Calu3 (cell line): ENCODE measurements at regions not wholly inside any gene's neighbourhood (a gene's known extent, or its start where the extent isn't known, plus 50 kb on each side); places are given as distances from the start of the nearest gene placed in this dataset.

Source experiments
- BruUV-seq: library from RNA; stranded (reverse); fragments of 400-500 nt; replicated peaks from 2 replicates; lab custom pipeline; 2021; lab: Mats Ljungman, UMichigan
- CTCF ChIA-PET: fragments of 300-600 bp; sonication (Branson Sonifier 250); formaldehyde crosslinking; loops from one replicate; lab custom pipeline; 2022; ENCODE audit warnings: antibody characterized with exemption; lab: Charles Lee
- DNase-seq: peaks from one replicate; pipeline ENCODE4 v3.0.0; 2022
- H3K27ac Mint-ChIP-seq: one replicate; pipeline ENCODE4 v1.8.0; 2022; ENCODE audit warnings: mixed read lengths; ENCODE audit not compliant: unreplicated experiment
- H3K27me3 Mint-ChIP-seq: one replicate; pipeline ENCODE4 v1.8.0; 2022; ENCODE audit warnings: mixed read lengths; ENCODE audit not compliant: unreplicated experiment
- H3K36me3 Mint-ChIP-seq: one replicate; pipeline ENCODE4 v1.8.0; 2022; ENCODE audit warnings: mild to moderate bottlenecking, moderate library complexity, mixed read lengths; ENCODE audit not compliant: insufficient read depth, unreplicated experiment
- H3K4me1 Mint-ChIP-seq: one replicate; pipeline ENCODE4 v1.8.0; 2022; ENCODE audit warnings: mild to moderate bottlenecking, low read depth, mixed read lengths; ENCODE audit not compliant: unreplicated experiment
- H3K4me3 Mint-ChIP-seq: one replicate; pipeline ENCODE4 v1.8.0; 2022; ENCODE audit warnings: mild to moderate bottlenecking, low read depth, moderate library complexity, mixed read lengths; ENCODE audit not compliant: unreplicated experiment
- H3K9me3 Mint-ChIP-seq: one replicate; pipeline ENCODE4 v1.8.0; 2022; ENCODE audit warnings: low read depth, mixed read lengths; ENCODE audit not compliant: unreplicated experiment
- CTCF ChIP-seq: fragments of 200-600 bp; IDR thresholded peaks from one replicate; pipeline ENCODE4 v1.8.0; 2022; ENCODE audit warnings: antibody characterized with exemption; ENCODE audit not compliant: unreplicated experiment
- intact Hi-C: fragments of 100-400 bp; cut with micrococcal nuclease; formaldehyde crosslinking; loops from one replicate; pipeline ENCODE4 v1.10.0; 2022; ENCODE audit not compliant: unreplicated experiment

GRCh38 chr21:19692231-19692630 lies 1288.6 kb upstream of the TMPRSS15 start:
- H3K4me1 Mint-ChIP-seq = no peaks in the 10 kb centered on the region
- H3K4me3 Mint-ChIP-seq = no peak overlapping the region
- no peaks in the 10 kb centered on the region for H3K36me3 Mint-ChIP-seq
- BruUV-seq = no TSS peak
- peaks cover 7% of the 10 kb centered on the region for H3K9me3 Mint-ChIP-seq
- no peak overlapping the region for H3K27ac Mint-ChIP-seq
- no peak for DNase-seq
- intact Hi-C loops = no loop called here
- H3K27me3 Mint-ChIP-seq = no peaks in the 10 kb centered on the region
- TF ChIP-seq CTCF = no peak
- CTCF ChIA-PET = no interaction called here

- peaks cover 4% of the 10 kb centered on the region for H3K9me3 Mint-ChIP-seq
- no peaks in the 10 kb centered on the region for H3K4me1 Mint-ChIP-seq
- no peaks in the 10 kb centered on the region for H3K36me3 Mint-ChIP-seq
- DNase-seq = no peak
- no peak overlapping the region for H3K4me3 Mint-ChIP-seq
- no peak overlapping the region for H3K27ac Mint-ChIP-seq
- CTCF ChIA-PET = no interaction called here
- H3K27me3 Mint-ChIP-seq = no peaks in the 10 kb centered on the region
- intact Hi-C loops = no loop called here
- TF ChIP-seq CTCF = no peak
- no TSS peak for BruUV-seq
Observed at GRCh38 chr21:19695796-19696195, 1292.2 kb upstream of the TMPRSS15 start.

- TF ChIP-seq CTCF = no peak
- peaks cover 3% of the 10 kb centered on the region for H3K9me3 Mint-ChIP-seq
- CTCF ChIA-PET = no interaction called here
- H3K27me3 Mint-ChIP-seq = no peaks in the 10 kb centered on the region
- no peaks in the 10 kb centered on the region for H3K36me3 Mint-ChIP-seq
- no peak overlapping the region for H3K4me3 Mint-ChIP-seq
- no peak overlapping the region for H3K27ac Mint-ChIP-seq
- DNase-seq = no peak
- H3K4me1 Mint-ChIP-seq = no peaks in the 10 kb centered on the region
- BruUV-seq = no TSS peak
- intact Hi-C loops = no loop called here
Observed at GRCh38 chr21:19700476-19700875, 1296.9 kb upstream of the TMPRSS15 start.

GRCh38 chr21:19702726-19703125 lies 1295.5 kb upstream of the NCAM2 start:
- DNase-seq = no peak
- Mint-ChIP-seq H3K9me3 (peaks cover 7% of the 10 kb centered on the region), H3K4me3 (no peak overlapping the region), H3K4me1 (no peaks in the 10 kb centered on the region), H3K27me3 (no peaks in the 10 kb centered on the region), H3K36me3 (no peaks in the 10 kb centered on the region), H3K27ac (no peak overlapping the region)
- CTCF ChIA-PET = no interaction called here
- no TSS peak for BruUV-seq
- intact Hi-C loops = no loop called here
- no peak for TF ChIP-seq CTCF
